ENCODE measurements at regions not wholly inside any gene's neighbourhood (a gene's known extent, or its start where the extent isn't known, plus 50 kb on each side); places are given as distances from the start of the nearest gene placed in this dataset.

DNA sequence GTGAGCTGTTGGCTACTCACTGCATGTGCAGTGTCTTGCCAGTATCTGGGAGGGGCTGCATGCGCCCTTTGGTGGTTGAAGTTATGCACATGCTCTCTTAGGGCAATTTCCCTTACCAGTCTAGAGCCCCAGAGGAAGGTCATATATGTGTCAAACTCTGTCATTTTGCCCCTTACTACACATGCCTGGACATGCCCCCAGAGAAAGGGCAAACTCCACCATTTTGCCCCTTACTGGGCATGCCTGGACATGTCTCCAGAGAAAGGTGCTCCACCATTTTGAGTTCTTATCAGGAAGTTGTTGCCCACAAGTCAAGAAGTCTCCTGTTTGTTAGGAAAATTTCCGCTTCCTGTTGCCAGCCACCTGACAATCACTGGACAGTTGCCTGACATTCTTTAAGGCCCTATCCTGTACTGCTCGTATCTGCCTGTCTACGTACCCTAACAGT lies 56.4 kb upstream of the PLAC8 start:
- DNase-seq = peak; percentile 30

Data from NCI-H226 (cell line).